Astrocyte of the cerebellum (primary cell): ENCODE measurements at regions not wholly inside any gene's neighbourhood (a gene's known extent, or its start where the extent isn't known, plus 50 kb on each side); places are given as distances from the start of the nearest gene placed in this dataset.
"Not testable (repeated sequence)": the region's sequence is repeated elsewhere in the genome, so short reads cannot be mapped to it uniquely, and the experiment has no call there.

Experiments
- DNase-seq: peaks from one replicate; pipeline ENCODE4 v3.0.0-alpha.2; 2011; ENCODE audit warnings: low read depth
- H3K4me3 ChIP-seq: 2 replicates; pipeline ENCODE4 v1.5.1; 2011; ENCODE audit warnings: mild to moderate bottlenecking, low read depth, low read length, moderate library complexity
- CTCF ChIP-seq: IDR thresholded peaks from 2 replicates; pipeline ENCODE4 v1.5.1; 2012; ENCODE audit warnings: low read length, low read depth, moderate library complexity, mild to moderate bottlenecking; ENCODE audit errors: missing control alignments
- in situ Hi-C: cut with HindIII; loops from 2 replicates; pipeline ENCODE4 v1.10.0; 2017; ENCODE audit warnings: low sequenced_read_pairs

GRCh38 chr10:46774366-46774765 is 136.9 kb upstream of the PTPN20 start:
- DNase-seq, in situ Hi-C loops, H3K4me3 ChIP-seq: not testable (repeated sequence)

GRCh38 chr10:46774945-46775667 is 136.1 kb upstream of the PTPN20 start:
- DNase-seq, H3K4me3 ChIP-seq, in situ Hi-C loops: not testable (repeated sequence)

GRCh38 chr10:46775668-46776059 is 135.6 kb upstream of the PTPN20 start:
- DNase-seq, in situ Hi-C loops, H3K4me3 ChIP-seq: not testable (repeated sequence)

- peak; percentile 57 for DNase-seq
- H3K4me3 ChIP-seq, in situ Hi-C loops: not testable (repeated sequence)
Observed at GRCh38 chr10:46779571-46779970, 131.7 kb upstream of the PTPN20 start.

- peak; percentile 27 for DNase-seq
- H3K4me3 ChIP-seq, in situ Hi-C loops: not testable (repeated sequence)
Observed at GRCh38 chr10:46780164-46780563, 131.1 kb upstream of the PTPN20 start.

GRCh38 chr10:46781001-46781400 is 130.2 kb upstream of the PTPN20 start:
- H3K4me3 ChIP-seq, DNase-seq, in situ Hi-C loops: not testable (repeated sequence)

- DNase-seq, result peak; percentile 5
- in situ Hi-C loops, H3K4me3 ChIP-seq: not testable (repeated sequence)
Observed at GRCh38 chr10:46782001-46782874, 129.0 kb upstream of the PTPN20 start.

- H3K4me3 ChIP-seq, in situ Hi-C loops, DNase-seq: not testable (repeated sequence)
Observed at GRCh38 chr10:46784665-46785064, 126.6 kb upstream of the PTPN20 start.

GRCh38 chr10:46786125-46786517 is 125.1 kb upstream of the PTPN20 start:
- peak overlapping the region; percentile 69 for H3K4me3 ChIP-seq
- in situ Hi-C loops, DNase-seq: not testable (repeated sequence)

- H3K4me3 ChIP-seq, result peak overlapping the region; percentile 69
- peak; percentile 8 for DNase-seq
- in situ Hi-C loops, result not testable (repeated sequence)
Observed at GRCh38 chr10:46786518-46787320, 124.5 kb upstream of the PTPN20 start.

- TF ChIP-seq CTCF, result no peak
- H3K4me3 ChIP-seq, result peak overlapping the region; percentile 69
- DNase-seq, result peak; percentile 35
- in situ Hi-C loops, result no loop called here
Observed at GRCh38 chr10:46787321-46787615, 124.0 kb upstream of the PTPN20 start.

- in situ Hi-C loops, H3K4me3 ChIP-seq, DNase-seq: not testable (repeated sequence)
Observed at GRCh38 chr10:46792657-46793357, 118.4 kb upstream of the PTPN20 start.

GRCh38 chr10:46796351-46796750 is 114.9 kb upstream of the PTPN20 start:
- in situ Hi-C loops, DNase-seq, H3K4me3 ChIP-seq: not testable (repeated sequence)

- H3K4me3 ChIP-seq, DNase-seq, in situ Hi-C loops: not testable (repeated sequence)
Observed at GRCh38 chr10:46802010-46802409, 109.2 kb upstream of the PTPN20 start.

GRCh38 chr10:46803082-46803481 is 108.1 kb upstream of the PTPN20 start:
- DNase-seq, in situ Hi-C loops, H3K4me3 ChIP-seq: not testable (repeated sequence)

- DNase-seq, in situ Hi-C loops: not testable (repeated sequence)
Observed at GRCh38 chr10:46810222-46810621, 101.0 kb upstream of the PTPN20 start.

More at GRCh38 chr10:46810222-46810621, 101.0 kb upstream of the PTPN20 start:
- H3K4me3 ChIP-seq, result not testable (repeated sequence)
